GM18909 (cell line): ENCODE measurements at regions not wholly inside any gene's neighbourhood (a gene's known extent, or its start where the extent isn't known, plus 50 kb on each side); places are given as distances from the start of the nearest gene placed in this dataset.

Experiments used
- ATAC-seq: cut with Tn5 transposase; IDR thresholded peaks from one replicate; pipeline ENCODE4 v1.9.1; 2021; ENCODE audit warnings: mild to moderate bottlenecking; ENCODE audit not compliant: unreplicated experiment, poor library complexity

- ATAC-seq = no peak
Observed at GRCh38 chr11:30153008-30153407, 77.8 kb upstream of the FSHB start.

- no peak for ATAC-seq
Observed at GRCh38 chr11:30155428-30155827, 75.4 kb upstream of the FSHB start.

- ATAC-seq = no peak
Observed at GRCh38 chr11:30159546-30159945, 71.3 kb upstream of the FSHB start.

DNA sequence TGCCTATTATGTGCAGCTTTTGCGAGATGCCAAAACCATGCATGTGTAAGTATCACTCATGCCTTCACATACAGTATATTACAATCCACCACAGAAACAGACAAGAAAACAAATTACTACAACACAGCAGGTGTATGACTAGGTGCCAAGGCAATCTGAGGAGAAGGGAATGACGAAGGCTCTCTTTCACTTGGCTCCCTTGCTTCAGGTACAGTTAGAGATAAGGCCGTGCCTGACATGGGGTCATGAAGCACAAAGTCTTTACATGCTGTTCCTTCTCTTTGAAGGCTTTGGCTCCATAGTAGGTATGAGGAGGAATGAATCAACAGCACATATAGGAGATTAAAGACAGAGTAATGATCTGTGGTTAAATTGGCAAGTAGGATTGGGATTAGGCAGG lies 65.2 kb upstream of the FSHB start:
- no peak for ATAC-seq

DNA sequence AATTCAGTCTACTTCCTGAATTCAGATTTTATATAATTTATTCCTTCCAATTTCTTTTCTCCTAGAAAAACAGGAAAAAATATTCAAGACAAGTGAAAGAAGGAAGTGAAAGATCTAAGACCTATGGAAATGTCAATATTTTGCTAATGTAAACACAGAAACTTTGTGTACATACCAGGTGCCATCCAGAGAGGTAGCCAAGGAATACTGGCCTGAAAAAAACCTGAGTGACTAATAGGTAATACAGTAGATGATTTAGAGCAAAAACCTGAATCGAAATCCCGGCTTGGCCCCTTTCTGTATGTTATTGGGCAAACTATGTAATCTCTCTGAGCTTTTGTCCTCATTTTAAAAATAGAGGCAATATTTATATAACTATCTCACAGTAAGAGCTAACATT lies 59.2 kb upstream of the FSHB start:
- ATAC-seq = no peak

DNA sequence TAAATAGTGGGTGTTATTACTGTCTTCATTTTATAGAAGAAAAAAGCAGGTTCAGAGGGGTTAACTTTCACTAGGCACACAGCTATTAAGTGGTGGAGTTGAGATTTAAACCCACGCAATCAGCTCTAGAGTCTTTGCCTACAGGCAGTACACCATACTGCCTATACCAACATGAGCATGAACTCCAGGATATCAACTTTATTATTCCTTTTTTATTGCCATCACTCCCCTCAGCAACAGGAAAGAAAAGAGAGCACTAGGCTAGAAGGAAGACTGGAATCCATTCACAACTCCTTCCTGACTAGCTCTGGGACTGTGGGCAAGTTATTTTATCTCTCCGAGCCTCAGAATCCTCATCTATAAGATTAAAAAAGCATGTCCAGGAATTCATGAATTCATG lies 58.7 kb upstream of the FSHB start:
- ATAC-seq = no peak

GRCh38 chr11:30172883-30173311 lies 57.9 kb upstream of the FSHB start:
- ATAC-seq = no peak

- ATAC-seq = no peak
Observed at GRCh38 chr11:30174265-30175020, 56.4 kb upstream of the FSHB start.
